Prostate gland (tissue), 2 donors: ENCODE measurements at regions not wholly inside any gene's neighbourhood (a gene's known extent, or its start where the extent isn't known, plus 50 kb on each side); places are given as distances from the start of the nearest gene placed in this dataset.

Source experiments
- CTCF ChIP-seq, 4 experiments: fragments of 200-600 bp in 2 of 4; fragments of 450-650 bp in 2 of 4; sonication (generic) in 2 of 4; IDR thresholded peaks; 1 replicate in 3 of 4; 2 replicates in 1 of 4; pipeline ENCODE4 v1.5.1; 2016 to 2019; ENCODE audit warnings: antibody characterized with exemption in 4 of 4, mild to moderate bottlenecking in 2 of 4, moderate library complexity in 2 of 4
- POLR2A ChIP-seq: fragments of 450-650 bp; IDR thresholded peaks from one replicate; pipeline ENCODE4 v1.6.1; 2016; ENCODE audit warnings: antibody characterized with exemption, mild to moderate bottlenecking
- POLR2AphosphoS5 ChIP-seq: sonication (generic); formaldehyde crosslinking; IDR thresholded peaks from one replicate; pipeline ENCODE4 v1.6.1; 2017; ENCODE audit warnings: antibody characterized with exemption

- TF ChIP-seq CTCF (IDR thresholded peaks at IDR 0.05), result no peak
- no peak for TF ChIP-seq POLR2A
- no peak for TF ChIP-seq POLR2AphosphoS5
Observed at GRCh38 chr14:95817271-95817670, 59.4 kb upstream of the TUNAR start.
